GM12878 (cell line): ENCODE measurements at regions not wholly inside any gene's neighbourhood (a gene's known extent, or its start where the extent isn't known, plus 50 kb on each side); places are given as distances from the start of the nearest gene placed in this dataset.

Source experiments
- ATAC-seq: fragments of 200-7000 bp; cut with Tn5 transposase; 3 replicates; pipeline ENCODE4 v1.9.1; 2020; ENCODE audit warnings: mild to moderate bottlenecking, moderate library complexity
- BruUV-seq: library from RNA; stranded (reverse); fragments of 400-500 nt; replicated peaks from 2 replicates; lab custom pipeline; 2021; lab: Mats Ljungman, UMichigan
- CTCF ChIA-PET: fragments of 300-600 bp; sonication (Branson Sonifier 250); formaldehyde crosslinking; extraction: SDS; loops from one replicate; lab custom pipeline; 2021; ENCODE audit warnings: inconsistent platforms; lab: Yijun Ruan, JAX
- POLR2A ChIA-PET: fragments of 350-600 bp; formaldehyde crosslinking; extraction: SDS; loops from one replicate; lab custom pipeline; 2021; ENCODE audit warnings: inconsistent platforms; lab: Charles Lee
- RAD21 ChIA-PET: fragments of 300-600 bp; sonication (Branson Sonifier 250); formaldehyde crosslinking; loops from one replicate; lab custom pipeline; 2023; ENCODE audit warnings: antibody characterized with exemption; ENCODE audit not compliant: unreplicated experiment; lab: Charles Lee
- SMC1A ChIA-PET: fragments of 300-600 bp; sonication (Branson Sonifier 250); formaldehyde crosslinking; loops from one replicate; lab custom pipeline; 2023; ENCODE audit not compliant: unreplicated experiment, uncharacterized antibody; lab: Charles Lee
- DNase-seq: peaks from one replicate; pipeline ENCODE4 v3.0.0-alpha.2; 2011; ENCODE audit warnings: low read depth, low spot score
- FAIRE-seq: peaks from 3 replicates; lab custom pipeline; 2011; peaks lifted over from hg19 to GRCh38; lab: Jason Lieb, UNC
- H2AFZ ChIP-seq: 2 replicates; pipeline ENCODE4 v1.6.0; 2011; ENCODE audit warnings: low read depth, low read length, control low read depth; ENCODE audit not compliant: control insufficient read depth
- H3K27ac ChIP-seq: 2 replicates; pipeline ENCODE4 v1.5.1; 2011; ENCODE audit warnings: control low read depth; ENCODE audit not compliant: control insufficient read depth, insufficient read depth
- H3K27me3 ChIP-seq, 2 experiments: replicated peaks in 1 of 2; 2 replicates each; pipeline versions ENCODE4 v1.6.0 to v1.6.1; 2011; ENCODE audit warnings: low read length in 1 of 2; ENCODE audit not compliant: control insufficient read depth in 2 of 2, insufficient read depth in 2 of 2
- H3K36me3 ChIP-seq, 2 experiments: 2 replicates each; pipeline ENCODE4 v1.5.1; 2011; ENCODE audit warnings: low read length in 1 of 2; ENCODE audit not compliant: control insufficient read depth in 2 of 2, insufficient read depth in 2 of 2
- H3K4me1 ChIP-seq: 2 replicates; pipeline ENCODE4 v1.6.1; 2011; ENCODE audit warnings: mild to moderate bottlenecking, low read length, moderate library complexity, mixed read lengths; ENCODE audit not compliant: control insufficient read depth, insufficient read depth
- H3K4me2 ChIP-seq: 2 replicates; pipeline ENCODE4 v1.6.0; 2011; ENCODE audit warnings: control low read depth; ENCODE audit not compliant: control insufficient read depth, insufficient read depth
- H3K4me3 ChIP-seq: fragments of 200-600 bp; sonication (generic); 2 replicates; pipeline ENCODE4 v1.5.1; 2016
- H3K79me2 ChIP-seq: 2 replicates; pipeline ENCODE4 v1.6.0; 2011; ENCODE audit warnings: low read length; ENCODE audit not compliant: control insufficient read depth, insufficient read depth
- H3K9ac ChIP-seq: 2 replicates; pipeline ENCODE4 v1.8.0; 2011; ENCODE audit warnings: low read length, control low read depth, mixed read lengths; ENCODE audit not compliant: control insufficient read depth, insufficient read depth
- H3K9me3 ChIP-seq: replicated peaks from 3 replicates; pipeline ENCODE4 v1.5.1; 2011; ENCODE audit warnings: mild to moderate bottlenecking, low read length; ENCODE audit not compliant: control insufficient read depth, insufficient read depth
- H4K20me1 ChIP-seq: 2 replicates; pipeline ENCODE4 v1.6.0; 2011; ENCODE audit not compliant: control insufficient read depth, insufficient read depth
- CHD4 ChIP-seq: fragments of 200-600 bp; sonication (generic); IDR thresholded peaks from 2 replicates; pipeline ENCODE4 v1.6.1; 2016; ENCODE audit warnings: mild to moderate bottlenecking
- HDAC2 ChIP-seq: fragments of 200-600 bp; sonication (generic); IDR thresholded peaks from 2 replicates; pipeline ENCODE4 v1.6.1; 2017
- WGBS: methylation state at CpG from one replicate; pipeline ENCODE4 v1.1.6; 2016; ENCODE audit warnings: low lambda C conversion rate; ENCODE audit not compliant: insufficient replicate concordance, insufficient coverage; ENCODE audit errors: missing lambda C conversion rate; 5-methylcytosine and 5-hydroxymethylcytosine counted together
- in situ Hi-C: fragments of 300-500 bp; cut with MboI; formaldehyde crosslinking; loops from 9 replicates; pipeline ENCODE4 v1.14.3; 2018; ENCODE audit warnings: mixed read lengths
- intact Hi-C: fragments of 100-400 bp; cut with micrococcal nuclease; formaldehyde crosslinking; loops from one replicate; pipeline ENCODE4 v1.14.2; 2022; ENCODE audit not compliant: unreplicated experiment
- TF ChIP-seq, protein P1 (sequence below): IDR thresholded peaks from 2 replicates; pipeline ENCODE4 v1.6.1; 2012; ENCODE audit warnings: low read depth, low read length, improper control_type of control experiment
- TF ChIP-seq, protein P2 (sequence below): IDR thresholded peaks from 2 replicates; pipeline ENCODE4 v1.6.1; 2012; ENCODE audit warnings: improper control_type of control experiment, low read depth, low read length; ENCODE audit not compliant: insufficient replicate concordance

DNA sequence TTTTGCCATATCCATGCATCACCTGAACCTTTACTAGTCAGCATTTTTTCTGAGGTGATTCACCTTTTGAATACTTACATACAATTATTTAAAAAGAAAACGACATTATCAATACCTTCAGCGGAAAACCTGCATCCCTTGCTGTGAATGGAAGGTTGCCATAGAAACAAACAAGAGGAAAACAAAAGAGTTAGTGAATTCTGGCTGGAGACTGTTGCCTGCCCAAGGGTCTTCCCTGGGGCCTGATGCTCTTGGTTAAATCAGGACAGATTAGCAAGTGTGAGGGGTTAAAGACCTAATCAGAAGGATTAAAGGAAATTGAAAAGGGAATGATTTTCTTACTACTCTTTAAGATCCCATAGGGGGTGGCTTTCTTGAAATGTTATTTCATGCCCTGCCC, 96.0 kb upstream of the WSCD2 start:
- BruUV-seq = no TSS peak
- Histone ChIP-seq H3K4me3 (no peak overlapping the region), H3K4me1 (no peaks in the 10 kb centered on the region), H3K9me3 (no peaks in the 10 kb centered on the region), H3K27ac (no peak overlapping the region), H3K79me2 (no peaks in the 10 kb centered on the region), H3K27me3 (no peaks in the 10 kb centered on the region; a peak in 2 of 4 replicates), H4K20me1 (no peaks in the 10 kb centered on the region), H3K9ac (no peak overlapping the region), H2AFZ (no peak overlapping the region), H3K36me3 (no peaks in the 10 kb centered on the region), H3K4me2 (no peak overlapping the region)
- TF ChIP-seq, protein P1, sequence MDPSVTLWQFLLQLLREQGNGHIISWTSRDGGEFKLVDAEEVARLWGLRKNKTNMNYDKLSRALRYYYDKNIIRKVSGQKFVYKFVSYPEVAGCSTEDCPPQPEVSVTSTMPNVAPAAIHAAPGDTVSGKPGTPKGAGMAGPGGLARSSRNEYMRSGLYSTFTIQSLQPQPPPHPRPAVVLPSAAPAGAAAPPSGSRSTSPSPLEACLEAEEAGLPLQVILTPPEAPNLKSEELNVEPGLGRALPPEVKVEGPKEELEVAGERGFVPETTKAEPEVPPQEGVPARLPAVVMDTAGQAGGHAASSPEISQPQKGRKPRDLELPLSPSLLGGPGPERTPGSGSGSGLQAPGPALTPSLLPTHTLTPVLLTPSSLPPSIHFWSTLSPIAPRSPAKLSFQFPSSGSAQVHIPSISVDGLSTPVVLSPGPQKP = no peak
- TF ChIP-seq CHD4 (no peak), HDAC2 (no peak)
- TF ChIP-seq, protein P2, sequence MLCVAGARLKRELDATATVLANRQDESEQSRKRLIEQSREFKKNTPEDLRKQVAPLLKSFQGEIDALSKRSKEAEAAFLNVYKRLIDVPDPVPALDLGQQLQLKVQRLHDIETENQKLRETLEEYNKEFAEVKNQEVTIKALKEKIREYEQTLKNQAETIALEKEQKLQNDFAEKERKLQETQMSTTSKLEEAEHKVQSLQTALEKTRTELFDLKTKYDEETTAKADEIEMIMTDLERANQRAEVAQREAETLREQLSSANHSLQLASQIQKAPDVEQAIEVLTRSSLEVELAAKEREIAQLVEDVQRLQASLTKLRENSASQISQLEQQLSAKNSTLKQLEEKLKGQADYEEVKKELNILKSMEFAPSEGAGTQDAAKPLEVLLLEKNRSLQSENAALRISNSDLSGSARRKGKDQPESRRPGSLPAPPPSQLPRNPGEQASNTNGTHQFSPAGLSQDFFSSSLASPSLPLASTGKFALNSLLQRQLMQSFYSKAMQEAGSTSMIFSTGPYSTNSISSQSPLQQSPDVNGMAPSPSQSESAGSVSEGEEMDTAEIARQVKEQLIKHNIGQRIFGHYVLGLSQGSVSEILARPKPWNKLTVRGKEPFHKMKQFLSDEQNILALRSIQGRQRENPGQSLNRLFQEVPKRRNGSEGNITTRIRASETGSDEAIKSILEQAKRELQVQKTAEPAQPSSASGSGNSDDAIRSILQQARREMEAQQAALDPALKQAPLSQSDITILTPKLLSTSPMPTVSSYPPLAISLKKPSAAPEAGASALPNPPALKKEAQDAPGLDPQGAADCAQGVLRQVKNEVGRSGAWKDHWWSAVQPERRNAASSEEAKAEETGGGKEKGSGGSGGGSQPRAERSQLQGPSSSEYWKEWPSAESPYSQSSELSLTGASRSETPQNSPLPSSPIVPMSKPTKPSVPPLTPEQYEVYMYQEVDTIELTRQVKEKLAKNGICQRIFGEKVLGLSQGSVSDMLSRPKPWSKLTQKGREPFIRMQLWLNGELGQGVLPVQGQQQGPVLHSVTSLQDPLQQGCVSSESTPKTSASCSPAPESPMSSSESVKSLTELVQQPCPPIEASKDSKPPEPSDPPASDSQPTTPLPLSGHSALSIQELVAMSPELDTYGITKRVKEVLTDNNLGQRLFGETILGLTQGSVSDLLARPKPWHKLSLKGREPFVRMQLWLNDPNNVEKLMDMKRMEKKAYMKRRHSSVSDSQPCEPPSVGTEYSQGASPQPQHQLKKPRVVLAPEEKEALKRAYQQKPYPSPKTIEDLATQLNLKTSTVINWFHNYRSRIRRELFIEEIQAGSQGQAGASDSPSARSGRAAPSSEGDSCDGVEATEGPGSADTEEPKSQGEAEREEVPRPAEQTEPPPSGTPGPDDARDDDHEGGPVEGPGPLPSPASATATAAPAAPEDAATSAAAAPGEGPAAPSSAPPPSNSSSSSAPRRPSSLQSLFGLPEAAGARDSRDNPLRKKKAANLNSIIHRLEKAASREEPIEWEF = no peak
- CTCF ChIA-PET = no interaction called here
- intact Hi-C loops = no loop called here
- 0% methylated on average over 2 of the region's 2 CpGs for WGBS
- DNase-seq (no peak), ATAC-seq (no peak), FAIRE-seq (no peak)
- SMC1A ChIA-PET = interaction anchor here (0.5 kb wide), 1 partner anchor 1610 kb away, joined by 3 read pairs; no protein-coding TSS in a partner anchor
- RAD21 ChIA-PET = no interaction called here
- POLR2A ChIA-PET = no interaction called here
- in situ Hi-C loops = no loop called here
